K562 (cell line): ENCODE measurements at regions not wholly inside any gene's neighbourhood (a gene's known extent, or its start where the extent isn't known, plus 50 kb on each side); places are given as distances from the start of the nearest gene placed in this dataset.

Experiments
- ARID1B ChIP-seq: fragments of 450-650 bp; IDR thresholded peaks from 2 replicates; pipeline ENCODE4 v1.6.1; 2016; ENCODE audit warnings: antibody characterized with exemption, mild to moderate bottlenecking, inconsistent platforms
- BACH1 ChIP-seq: fragments of 200-800 bp; sonication (Bioruptor generic); IDR thresholded peaks from 2 replicates; pipeline ENCODE4 v1.6.1; 2016; ENCODE audit warnings: missing genetic modification characterization, missing compliant biosample characterization
- BRCA1 ChIP-seq, 2 experiments: fragments of 450-650 bp in 1 of 2; sonication (generic) in 1 of 2; formaldehyde crosslinking in 1 of 2; IDR thresholded peaks; 2 replicates each; pipeline versions ENCODE4 v1.5.0 to v1.6.1; 2017 to 2020; ENCODE audit warnings: mild to moderate bottlenecking in 1 of 2, missing genetic modification reagents in 1 of 2
- BRD9 ChIP-seq: fragments of 450-650 bp; IDR thresholded peaks from 2 replicates; pipeline ENCODE4 v1.6.1; 2018; ENCODE audit warnings: low read depth; ENCODE audit not compliant: partially characterized antibody
- NR4A1 ChIP-seq, 2 experiments: fragments of 250-450 bp in 1 of 2; fragments of 450-650 bp in 1 of 2; sonication (Bioruptor Pico) in 1 of 2; IDR thresholded peaks; 2 replicates each; pipeline versions ENCODE4 v1.4.0 to v1.6.1; 2016 to 2020; ENCODE audit warnings: mild to moderate bottlenecking in 2 of 2, missing compliant biosample characterization in 1 of 2, missing genetic modification characterization in 1 of 2, moderate library complexity in 1 of 2
- TAF9B ChIP-seq: fragments of 450-650 bp; IDR thresholded peaks from 2 replicates; pipeline ENCODE4 v1.6.1; 2018; ENCODE audit warnings: mild to moderate bottlenecking; ENCODE audit not compliant: partially characterized antibody
- ZNF644 ChIP-seq: fragments of 200-800 bp; sonication (Bioruptor generic); IDR thresholded peaks from 2 replicates; pipeline ENCODE4 v1.6.1; 2016; ENCODE audit warnings: low read depth, missing genetic modification characterization, missing compliant biosample characterization
- TF ChIP-seq, protein P1 (sequence below), 2 experiments: fragments of 450-650 bp; formaldehyde crosslinking in 1 of 2; IDR thresholded peaks; 2 replicates each; pipeline versions ENCODE4 v1.4.0 to v1.6.1; 2014 to 2020; ENCODE audit warnings: mild to moderate bottlenecking in 2 of 2, borderline replicate concordance in 1 of 2, low read depth in 1 of 2
- TF ChIP-seq, protein P2 (sequence below): sonication (generic); formaldehyde crosslinking; IDR thresholded peaks from 2 replicates; pipeline ENCODE4 v1.5.0; 2020; ENCODE audit warnings: missing genetic modification reagents

DNA sequence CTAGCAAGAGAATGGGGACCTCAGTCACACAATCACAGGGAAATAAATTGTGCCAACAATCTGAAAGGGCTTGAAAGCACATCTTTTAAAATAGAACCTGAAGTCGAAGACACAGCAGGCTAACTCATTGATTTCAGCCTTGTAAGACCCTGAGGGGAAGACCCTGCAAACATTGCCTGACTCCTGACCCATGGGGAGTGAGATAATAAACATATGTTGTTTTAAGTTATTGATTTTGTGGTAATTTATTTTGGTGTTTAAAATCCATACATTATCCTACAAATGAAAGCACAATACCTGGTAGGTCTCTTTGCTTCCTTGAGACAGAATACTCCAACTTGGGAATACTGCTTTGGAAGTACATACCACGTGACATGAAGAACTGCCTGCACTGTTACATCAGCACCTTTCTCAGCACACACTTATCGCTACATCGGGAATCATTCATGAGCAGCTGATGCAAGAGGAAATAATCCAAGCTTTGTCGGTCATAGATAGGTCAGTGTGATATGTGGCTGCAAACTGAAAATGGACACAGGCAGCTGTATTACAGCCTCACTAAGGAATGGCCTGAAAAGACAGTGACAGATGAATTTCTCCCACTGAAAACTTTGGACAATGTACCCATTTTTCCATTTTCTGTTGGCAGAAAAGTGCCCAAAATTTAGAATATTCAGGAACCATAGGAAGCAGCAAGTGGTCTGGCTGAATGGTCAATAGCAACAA lies 494.5 kb upstream of the MAP2 start (continued):
- TF ChIP-seq, protein P1, sequence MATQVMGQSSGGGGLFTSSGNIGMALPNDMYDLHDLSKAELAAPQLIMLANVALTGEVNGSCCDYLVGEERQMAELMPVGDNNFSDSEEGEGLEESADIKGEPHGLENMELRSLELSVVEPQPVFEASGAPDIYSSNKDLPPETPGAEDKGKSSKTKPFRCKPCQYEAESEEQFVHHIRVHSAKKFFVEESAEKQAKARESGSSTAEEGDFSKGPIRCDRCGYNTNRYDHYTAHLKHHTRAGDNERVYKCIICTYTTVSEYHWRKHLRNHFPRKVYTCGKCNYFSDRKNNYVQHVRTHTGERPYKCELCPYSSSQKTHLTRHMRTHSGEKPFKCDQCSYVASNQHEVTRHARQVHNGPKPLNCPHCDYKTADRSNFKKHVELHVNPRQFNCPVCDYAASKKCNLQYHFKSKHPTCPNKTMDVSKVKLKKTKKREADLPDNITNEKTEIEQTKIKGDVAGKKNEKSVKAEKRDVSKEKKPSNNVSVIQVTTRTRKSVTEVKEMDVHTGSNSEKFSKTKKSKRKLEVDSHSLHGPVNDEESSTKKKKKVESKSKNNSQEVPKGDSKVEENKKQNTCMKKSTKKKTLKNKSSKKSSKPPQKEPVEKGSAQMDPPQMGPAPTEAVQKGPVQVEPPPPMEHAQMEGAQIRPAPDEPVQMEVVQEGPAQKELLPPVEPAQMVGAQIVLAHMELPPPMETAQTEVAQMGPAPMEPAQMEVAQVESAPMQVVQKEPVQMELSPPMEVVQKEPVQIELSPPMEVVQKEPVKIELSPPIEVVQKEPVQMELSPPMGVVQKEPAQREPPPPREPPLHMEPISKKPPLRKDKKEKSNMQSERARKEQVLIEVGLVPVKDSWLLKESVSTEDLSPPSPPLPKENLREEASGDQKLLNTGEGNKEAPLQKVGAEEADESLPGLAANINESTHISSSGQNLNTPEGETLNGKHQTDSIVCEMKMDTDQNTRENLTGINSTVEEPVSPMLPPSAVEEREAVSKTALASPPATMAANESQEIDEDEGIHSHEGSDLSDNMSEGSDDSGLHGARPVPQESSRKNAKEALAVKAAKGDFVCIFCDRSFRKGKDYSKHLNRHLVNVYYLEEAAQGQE (IDR thresholded peaks at IDR 0.05; ENCODE audit: borderline replicate concordance) = peak; percentile 46
- TF ChIP-seq, protein P1 (CRISPR knock-in tag; IDR thresholded peaks at IDR 0.05; ENCODE audit: low read depth) = no peak
- TF ChIP-seq ARID1B (peak; percentile 81), ZNF644 (peak; percentile 35), BRCA1 (IDR thresholded peaks at IDR 0.05) (no peak), BRCA1 (CRISPR knock-in tag; IDR thresholded peaks at IDR 0.05) (no peak), BRD9 (peak; percentile 60), BACH1 (tag) (0 out of 2 replicates have a peak, but pooled peaks have one; percentile 8), TAF9B (peak; percentile 14), NR4A1 (CRISPR knock-in tag; IDR thresholded peaks at IDR 0.05) (no peak), NR4A1 (tag; IDR thresholded peaks at IDR 0.05) (no peak)
- TF ChIP-seq, protein P2, sequence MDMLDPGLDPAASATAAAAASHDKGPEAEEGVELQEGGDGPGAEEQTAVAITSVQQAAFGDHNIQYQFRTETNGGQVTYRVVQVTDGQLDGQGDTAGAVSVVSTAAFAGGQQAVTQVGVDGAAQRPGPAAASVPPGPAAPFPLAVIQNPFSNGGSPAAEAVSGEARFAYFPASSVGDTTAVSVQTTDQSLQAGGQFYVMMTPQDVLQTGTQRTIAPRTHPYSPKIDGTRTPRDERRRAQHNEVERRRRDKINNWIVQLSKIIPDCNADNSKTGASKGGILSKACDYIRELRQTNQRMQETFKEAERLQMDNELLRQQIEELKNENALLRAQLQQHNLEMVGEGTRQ (CRISPR knock-in tag) = peak; percentile 82
